ENCODE measurements at regions not wholly inside any gene's neighbourhood (a gene's known extent, or its start where the extent isn't known, plus 50 kb on each side); places are given as distances from the start of the nearest gene placed in this dataset.

DNA sequence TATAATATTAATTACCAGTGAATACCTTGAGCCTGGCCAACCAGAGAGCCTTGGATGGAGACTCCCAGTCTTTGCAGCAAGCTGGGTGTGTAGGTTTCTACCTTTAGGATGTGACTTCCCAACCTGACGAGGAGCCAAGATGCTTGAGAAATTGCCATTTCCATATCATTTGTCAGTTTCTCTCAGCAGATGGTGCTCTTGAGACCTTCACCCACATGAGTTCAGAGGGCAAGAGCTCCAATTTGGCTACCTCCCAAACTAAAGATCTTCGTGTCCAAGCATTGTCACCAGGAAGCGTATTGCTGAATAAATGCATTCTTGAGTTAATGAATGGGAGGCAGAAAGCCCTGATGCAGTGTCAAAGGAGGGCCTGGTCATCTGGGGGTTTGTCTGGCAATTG lies 106.4 kb upstream of the TBX5 start:
- Mint-ChIP-seq H3K9me3 (peaks cover 0 to 3% of the 10 kb centered on the region in 2 experiments; a peak in 1 of 5 replicates), H3K4me3 (no peak overlapping the region), H3K27me3 (ENCODE audit: low read depth) (peaks cover 25% of the 10 kb centered on the region), H3K4me1 (no peaks in the 10 kb centered on the region), H3K27ac (no peak overlapping the region), H3K36me3 (ENCODE audit: insufficient read depth in 1 of 3, low read depth in 3 of 3) (no peaks in the 10 kb centered on the region)
- H3K18ac ChIP-seq (ENCODE audit: insufficient read length, low read depth, low read length): no peak overlapping the region
- H3K79me1 ChIP-seq (ENCODE audit: insufficient read depth, low read depth, low read length, poor library complexity, severe bottlenecking): no peaks in the 10 kb centered on the region
- no peaks in the 10 kb centered on the region for H3K79me2 ChIP-seq (ENCODE audit: insufficient read depth, low read length)
- no peak overlapping the region for H2AK5ac ChIP-seq (ENCODE audit: insufficient read length, low read length)
- no peak overlapping the region for H3K9ac ChIP-seq (ENCODE audit: extremely low read depth, insufficient read length, low read length)
- H3K27ac ChIP-seq (ENCODE audit: insufficient read length, low read depth, low read length): no peak overlapping the region
- H3K27me3 ChIP-seq (ENCODE audit: insufficient read depth, low read length): no peaks in the 10 kb centered on the region
- no peak overlapping the region for H2BK120ac ChIP-seq (ENCODE audit: low read depth, low read length, poor library complexity, severe bottlenecking)
- H2BK12ac ChIP-seq (ENCODE audit: insufficient read length, low read depth, low read length): no peak overlapping the region
- no peaks in the 10 kb centered on the region for H3K9me3 ChIP-seq (ENCODE audit: control insufficient read depth, low read depth, low read length)
- WGBS (ENCODE audit: extremely low coverage, insufficient read length, low lambda C conversion rate): no CpG with 5 or more reads among the region's 3 CpGs
- H4K8ac ChIP-seq (replicated peaks; ENCODE audit: insufficient read length, low read depth, low read length): no peak overlapping the region
- H2BK5ac ChIP-seq (ENCODE audit: insufficient read length, low read length): no peak overlapping the region
- no peak overlapping the region for H3K4ac ChIP-seq (ENCODE audit: low read depth, low read length)
- no peak overlapping the region for H3K56ac ChIP-seq (ENCODE audit: insufficient read length, low read depth, low read length)
- no peaks in the 10 kb centered on the region for H4K20me1 ChIP-seq (ENCODE audit: control insufficient read depth, insufficient read depth, insufficient read length)
- H2AFZ ChIP-seq (ENCODE audit: low read length): no peak overlapping the region
- TF ChIP-seq, protein P1, sequence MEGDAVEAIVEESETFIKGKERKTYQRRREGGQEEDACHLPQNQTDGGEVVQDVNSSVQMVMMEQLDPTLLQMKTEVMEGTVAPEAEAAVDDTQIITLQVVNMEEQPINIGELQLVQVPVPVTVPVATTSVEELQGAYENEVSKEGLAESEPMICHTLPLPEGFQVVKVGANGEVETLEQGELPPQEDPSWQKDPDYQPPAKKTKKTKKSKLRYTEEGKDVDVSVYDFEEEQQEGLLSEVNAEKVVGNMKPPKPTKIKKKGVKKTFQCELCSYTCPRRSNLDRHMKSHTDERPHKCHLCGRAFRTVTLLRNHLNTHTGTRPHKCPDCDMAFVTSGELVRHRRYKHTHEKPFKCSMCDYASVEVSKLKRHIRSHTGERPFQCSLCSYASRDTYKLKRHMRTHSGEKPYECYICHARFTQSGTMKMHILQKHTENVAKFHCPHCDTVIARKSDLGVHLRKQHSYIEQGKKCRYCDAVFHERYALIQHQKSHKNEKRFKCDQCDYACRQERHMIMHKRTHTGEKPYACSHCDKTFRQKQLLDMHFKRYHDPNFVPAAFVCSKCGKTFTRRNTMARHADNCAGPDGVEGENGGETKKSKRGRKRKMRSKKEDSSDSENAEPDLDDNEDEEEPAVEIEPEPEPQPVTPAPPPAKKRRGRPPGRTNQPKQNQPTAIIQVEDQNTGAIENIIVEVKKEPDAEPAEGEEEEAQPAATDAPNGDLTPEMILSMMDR (conservative IDR thresholded peaks at IDR 0.05): peak; percentile 21; the same call in 1 of the 3 replicates
- H3K23ac ChIP-seq (ENCODE audit: insufficient read length, low read depth, low read length): no peak overlapping the region
- H4K5ac ChIP-seq (ENCODE audit: insufficient read length, low read depth, low read length): no peak overlapping the region
- H3K23me2 ChIP-seq (ENCODE audit: insufficient read length, low read depth, low read length, poor library complexity, severe bottlenecking): no peaks in the 10 kb centered on the region
- no peak overlapping the region for H4K91ac ChIP-seq (ENCODE audit: insufficient read length, low read depth, low read length)
- no peak overlapping the region for H3T11ph ChIP-seq (ENCODE audit: low read length)
- no peak overlapping the region for H2BK20ac ChIP-seq (ENCODE audit: low read depth, low read length, poor library complexity, severe bottlenecking)
- no peaks in the 10 kb centered on the region for H3K4me1 ChIP-seq (ENCODE audit: insufficient read depth, low read length)
- no peak overlapping the region for H3K4me2 ChIP-seq (ENCODE audit: insufficient read depth, insufficient read length, low read length)
- no peak overlapping the region for H2BK15ac ChIP-seq (ENCODE audit: low read depth, low read length)
- H3K14ac ChIP-seq (ENCODE audit: insufficient read depth, low read length): no peak overlapping the region
- no peak for DNase-seq

Measured in H9 (cell line).